Osteocyte (in vitro differentiated cells): ENCODE measurements at regions not wholly inside any gene's neighbourhood (a gene's known extent, or its start where the extent isn't known, plus 50 kb on each side); places are given as distances from the start of the nearest gene placed in this dataset.

Source experiments
- DNase-seq: peaks from one replicate; pipeline ENCODE4 v3.0.0; 2021; ENCODE audit warnings: mixed read lengths; ENCODE audit not compliant: unreplicated experiment; ENCODE audit errors: extremely low spot score
- H3K27ac Mint-ChIP-seq: one replicate; pipeline ENCODE4 v1.8.0; 2021; ENCODE audit warnings: mild to moderate bottlenecking, mixed read lengths; ENCODE audit not compliant: unreplicated experiment
- H3K27me3 Mint-ChIP-seq: one replicate; pipeline ENCODE4 v1.8.0; 2021; ENCODE audit warnings: mixed read lengths; ENCODE audit not compliant: unreplicated experiment
- H3K36me3 Mint-ChIP-seq: one replicate; pipeline ENCODE4 v1.8.0; 2021; ENCODE audit warnings: mixed read lengths; ENCODE audit not compliant: unreplicated experiment
- H3K4me1 Mint-ChIP-seq: one replicate; pipeline ENCODE4 v1.8.0; 2021; ENCODE audit warnings: mixed read lengths; ENCODE audit not compliant: unreplicated experiment
- H3K4me3 Mint-ChIP-seq: one replicate; pipeline ENCODE4 v1.8.0; 2021; ENCODE audit warnings: mild to moderate bottlenecking, moderate library complexity, mixed read lengths; ENCODE audit not compliant: unreplicated experiment
- H3K9me3 Mint-ChIP-seq: one replicate; pipeline ENCODE4 v1.8.0; 2021; ENCODE audit warnings: mixed read lengths; ENCODE audit not compliant: unreplicated experiment
- CTCF ChIP-seq: fragments of 200-600 bp; sonication (generic); IDR thresholded peaks from 2 replicates; pipeline ENCODE4 v1.5.0; 2021; ENCODE audit warnings: antibody characterized with exemption, mild to moderate bottlenecking, moderate library complexity

- TF ChIP-seq CTCF, result no peak
These were observed 103.7 kb upstream of the GNAO1 start for GRCh38 chr16:56087626-56088025.

GRCh38 chr16:56081371-56081770, 109.9 kb upstream of the GNAO1 start:
- no peak for DNase-seq
- H3K4me3 Mint-ChIP-seq, result no peak overlapping the region
- H3K4me1 Mint-ChIP-seq, result no peaks in the 10 kb centered on the region
- peaks cover 7% of the 10 kb centered on the region for H3K9me3 Mint-ChIP-seq
- H3K36me3 Mint-ChIP-seq, result no peaks in the 10 kb centered on the region
- no peaks in the 10 kb centered on the region for H3K27me3 Mint-ChIP-seq
- no peak for TF ChIP-seq CTCF
- H3K27ac Mint-ChIP-seq, result no peak overlapping the region

More at GRCh38 chr16:56087626-56088025, 103.7 kb upstream of the GNAO1 start:
- Mint-ChIP-seq H3K9me3 (peaks cover 7% of the 10 kb centered on the region), H3K27me3 (no peaks in the 10 kb centered on the region), H3K4me1 (no peaks in the 10 kb centered on the region), H3K36me3 (no peaks in the 10 kb centered on the region), H3K4me3 (no peak overlapping the region), H3K27ac (no peak overlapping the region)
- no peak for DNase-seq

DNA sequence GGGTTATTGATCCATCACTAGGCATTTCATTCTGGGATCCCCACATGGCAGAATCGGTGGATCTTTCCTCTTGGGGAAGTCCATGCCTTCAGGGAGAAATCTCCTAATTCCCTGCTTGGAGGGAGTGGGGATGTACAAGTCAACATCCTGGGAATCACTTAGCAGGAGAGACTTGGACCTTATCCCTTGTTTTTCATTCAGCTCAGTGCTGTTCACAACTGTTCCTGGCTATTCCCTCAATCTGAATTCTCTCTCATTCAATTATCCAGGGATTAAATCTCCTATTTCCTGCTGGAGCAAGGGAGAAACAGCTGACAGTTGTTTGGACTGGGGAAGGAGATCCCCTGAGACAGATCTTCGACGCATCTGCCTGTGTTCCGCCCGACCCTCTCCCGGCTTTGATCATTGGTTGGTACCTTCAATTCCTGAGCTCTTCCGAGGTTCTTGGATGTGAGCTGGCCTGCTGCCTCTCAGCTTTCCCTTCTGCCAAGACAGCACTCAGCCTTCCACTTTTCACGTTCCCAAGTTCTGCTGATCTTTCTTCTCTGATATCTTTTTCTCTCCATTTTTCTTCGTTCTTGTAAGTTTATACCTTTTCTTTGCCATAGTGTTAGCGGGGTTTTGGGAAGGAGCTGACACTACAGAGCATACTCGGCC, 115.4 kb upstream of the GNAO1 start:
- no peak for DNase-seq
- no peaks in the 10 kb centered on the region for H3K9me3 Mint-ChIP-seq
- H3K27ac Mint-ChIP-seq, result no peak overlapping the region
- H3K27me3 Mint-ChIP-seq, result no peaks in the 10 kb centered on the region
- no peak overlapping the region for H3K4me3 Mint-ChIP-seq
- no peak for TF ChIP-seq CTCF
- no peaks in the 10 kb centered on the region for H3K4me1 Mint-ChIP-seq
- H3K36me3 Mint-ChIP-seq, result no peaks in the 10 kb centered on the region

GRCh38 chr16:56073508-56073907, 117.8 kb upstream of the GNAO1 start:
- Mint-ChIP-seq H3K4me1 (no peaks in the 10 kb centered on the region), H3K27me3 (no peaks in the 10 kb centered on the region), H3K4me3 (no peak overlapping the region), H3K36me3 (no peaks in the 10 kb centered on the region), H3K9me3 (no peaks in the 10 kb centered on the region), H3K27ac (no peak overlapping the region)
- no peak for TF ChIP-seq CTCF
- DNase-seq, result peak; percentile 63

GRCh38 chr16:56072096-56072495, 119.2 kb upstream of the GNAO1 start:
- no peak for TF ChIP-seq CTCF
- Mint-ChIP-seq H3K27me3 (no peaks in the 10 kb centered on the region), H3K9me3 (no peaks in the 10 kb centered on the region), H3K4me3 (no peak overlapping the region), H3K36me3 (no peaks in the 10 kb centered on the region), H3K4me1 (no peaks in the 10 kb centered on the region), H3K27ac (no peak overlapping the region)
- DNase-seq, result peak; percentile 68
